H1 (cell line): ENCODE measurements at regions not wholly inside any gene's neighbourhood (a gene's known extent, or its start where the extent isn't known, plus 50 kb on each side); places are given as distances from the start of the nearest gene placed in this dataset.
A peak's percentile ranks its signal among the peaks of the same experiment; 100 is the strongest.

Source experiments
- CTCF ChIA-PET: fragments of 300-600 bp; sonication (Branson Sonifier 250); formaldehyde crosslinking; loops from one replicate; lab custom pipeline; 2021; ENCODE audit not compliant: partially characterized antibody; lab: Charles Lee
- POLR2A ChIA-PET: fragments of 300-600 bp; sonication (Branson Sonifier 250); formaldehyde crosslinking; loops from one replicate; lab custom pipeline; 2021; ENCODE audit warnings: inconsistent platforms; ENCODE audit not compliant: partially characterized antibody; lab: Charles Lee
- DNase-seq, 2 experiments: peaks; one replicate each; pipeline versions ENCODE4 v3.0.0 to v3.0.0-alpha.2; 2010 to 2022; ENCODE audit warnings: low spot score in 2 of 2, low read depth in 1 of 2, mixed read lengths in 1 of 2
- FAIRE-seq: peaks from 2 replicates; lab custom pipeline; 2011; peaks lifted over from hg19 to GRCh38; lab: Jason Lieb, UNC
- H2AFZ ChIP-seq: 2 replicates; pipeline ENCODE4 v1.8.1; 2012; ENCODE audit warnings: low read length, inconsistent platforms
- H2AK5ac ChIP-seq: 2 replicates; pipeline ENCODE4 v1.6.1; 2013; ENCODE audit warnings: low read depth, low read length
- H2BK120ac ChIP-seq: replicated peaks from 2 replicates; pipeline ENCODE3; 2013; ENCODE audit warnings: low read depth, low read length, inconsistent platforms
- H2BK12ac ChIP-seq: 2 replicates; pipeline ENCODE4 v1.6.1; 2013; ENCODE audit warnings: low read depth, low read length
- H2BK15ac ChIP-seq: 2 replicates; pipeline ENCODE4 v1.6.1; 2013; ENCODE audit warnings: low read length
- H2BK20ac ChIP-seq: 2 replicates; pipeline ENCODE4 v1.6.1; 2013; ENCODE audit warnings: low read length
- H2BK5ac ChIP-seq: 2 replicates; pipeline ENCODE4 v1.6.1; 2013; ENCODE audit warnings: low read depth, low read length
- H3K14ac ChIP-seq: 2 replicates; pipeline ENCODE4 v1.6.1; 2013; ENCODE audit warnings: inconsistent platforms; ENCODE audit not compliant: insufficient read length
- H3K18ac ChIP-seq: 2 replicates; pipeline ENCODE4 v1.6.1; 2013; ENCODE audit warnings: low read length; ENCODE audit errors: extremely low read depth
- H3K23ac ChIP-seq: 2 replicates; pipeline ENCODE4 v1.6.1; 2013; ENCODE audit warnings: inconsistent platforms; ENCODE audit not compliant: insufficient read length
- H3K23me2 ChIP-seq: 2 replicates; pipeline ENCODE4 v1.6.1; 2013; ENCODE audit warnings: low read depth, low read length
- H3K27ac ChIP-seq: 2 replicates; pipeline ENCODE4 v1.6.1; 2011; ENCODE audit warnings: low read depth, low read length, inconsistent platforms
- H3K27me3 ChIP-seq, 4 experiments: replicated peaks in 1 of 4; 1 replicate in 1 of 4; 2 replicates in 3 of 4; pipeline versions ENCODE4 v1.6.1 to v1.8.1; 2011 to 2013; ENCODE audit warnings: low read length in 3 of 4, mild to moderate bottlenecking in 3 of 4, inconsistent platforms in 2 of 4, mixed read lengths in 2 of 4, moderate library complexity in 1 of 4; ENCODE audit not compliant: control insufficient read depth in 3 of 4, insufficient read depth in 3 of 4; ENCODE audit errors: extremely low read depth in 1 of 4
- H3K36me3 ChIP-seq, 4 experiments: 2 replicates each; pipeline versions ENCODE4 v1.6.1 to v1.8.1; 2011 to 2013; ENCODE audit warnings: mild to moderate bottlenecking in 4 of 4, low read length in 3 of 4, moderate library complexity in 2 of 4, control low read depth in 1 of 4, inconsistent platforms in 1 of 4; ENCODE audit not compliant: insufficient read depth in 4 of 4, control insufficient read depth in 2 of 4
- H3K4ac ChIP-seq: replicated peaks from 2 replicates; pipeline ENCODE3; 2013; ENCODE audit warnings: low read length, low read depth, mixed read lengths, inconsistent platforms; ENCODE audit not compliant: insufficient read length
- H3K4me1 ChIP-seq, 4 experiments: replicated peaks in 1 of 4; 1 replicate in 1 of 4; 2 replicates in 3 of 4; pipeline versions ENCODE4 v1.6.1 to v1.8.1; 2011 to 2013; ENCODE audit warnings: low read length in 3 of 4, inconsistent platforms in 2 of 4, mixed read lengths in 1 of 4; ENCODE audit not compliant: insufficient read depth in 4 of 4, control insufficient read depth in 3 of 4
- H3K4me2 ChIP-seq, 2 experiments: 2 replicates each; pipeline versions ENCODE4 v1.6.1 to v1.8.1; 2011 to 2013; ENCODE audit warnings: low read depth in 2 of 2, low read length in 2 of 2, control low read depth in 1 of 2, inconsistent platforms in 1 of 2, mild to moderate bottlenecking in 1 of 2; ENCODE audit not compliant: insufficient read depth in 1 of 2
- H3K4me3 ChIP-seq, 4 experiments: fragments of 200-600, 300-600 bp in 1 of 4; sonication (generic), shearing (Covaris generic), sonication (Bioruptor Twin) in 1 of 4; 2 replicates each; pipeline versions ENCODE4 v1.5.1 to v1.8.1; 2011 to 2016; ENCODE audit warnings: low read length in 4 of 4, low read depth in 3 of 4, control low read depth in 2 of 4, inconsistent platforms in 2 of 4, mild to moderate bottlenecking in 2 of 4, mixed read lengths in 1 of 4, moderate library complexity in 1 of 4; ENCODE audit not compliant: insufficient read depth in 2 of 4; ENCODE audit errors: extremely low read depth in 1 of 4
- H3K56ac ChIP-seq: replicated peaks from 2 replicates; pipeline ENCODE3; 2013; ENCODE audit warnings: low read depth, mild to moderate bottlenecking, mixed read lengths, low read length, inconsistent platforms; ENCODE audit not compliant: insufficient read length
- H3K79me1 ChIP-seq: 2 replicates; pipeline ENCODE4 v1.6.1; 2013; ENCODE audit warnings: low read depth, low read length, control low read depth
- H3K79me2 ChIP-seq, 2 experiments: 2 replicates each; pipeline versions ENCODE4 v1.6.1 to v1.8.1; 2012 to 2013; ENCODE audit warnings: low read length in 2 of 2, mild to moderate bottlenecking in 2 of 2, inconsistent platforms in 1 of 2; ENCODE audit not compliant: insufficient read depth in 2 of 2, control insufficient read depth in 1 of 2
- H3K9ac ChIP-seq, 4 experiments: replicated peaks in 1 of 4; 1 replicate in 1 of 4; 2 replicates in 3 of 4; pipeline versions ENCODE4 v1.6.1 to v1.8.1; 2011 to 2013; ENCODE audit warnings: low read depth in 3 of 4, low read length in 3 of 4, control low read depth in 2 of 4, mild to moderate bottlenecking in 2 of 4, moderate library complexity in 2 of 4, inconsistent platforms in 1 of 4; ENCODE audit errors: extremely low read depth in 1 of 4
- H3K9me3 ChIP-seq, 2 experiments: 2 replicates each; pipeline versions ENCODE4 v1.6.1 to v1.8.1; 2012 to 2013; ENCODE audit warnings: mild to moderate bottlenecking in 2 of 2, moderate library complexity in 2 of 2, control low read depth in 1 of 2, inconsistent platforms in 1 of 2, low read depth in 1 of 2, low read length in 1 of 2, mixed read lengths in 1 of 2; ENCODE audit not compliant: insufficient read depth in 2 of 2
- H4K20me1 ChIP-seq, 2 experiments: replicated peaks in 1 of 2; 2 replicates each; pipeline versions ENCODE3 to v1.8.1; 2011 to 2013; ENCODE audit warnings: inconsistent platforms in 2 of 2, low read length in 2 of 2, mild to moderate bottlenecking in 1 of 2; ENCODE audit not compliant: insufficient read depth in 2 of 2, control insufficient read depth in 1 of 2
- H4K5ac ChIP-seq: 2 replicates; pipeline ENCODE4 v1.6.1; 2013; ENCODE audit warnings: low read length, low read depth, mixed read lengths, inconsistent platforms; ENCODE audit not compliant: insufficient read length
- H4K8ac ChIP-seq: 2 replicates; pipeline ENCODE4 v1.8.0; 2013; ENCODE audit warnings: mild to moderate bottlenecking, moderate library complexity, low read length, inconsistent platforms; ENCODE audit not compliant: insufficient read depth; ENCODE audit errors: extremely low read depth
- H4K91ac ChIP-seq: replicated peaks from 2 replicates; pipeline ENCODE3; 2013; ENCODE audit warnings: low read length, mixed read lengths, inconsistent platforms; ENCODE audit not compliant: insufficient read length
- CTCF ChIP-seq, 3 experiments: IDR thresholded peaks; 1 replicate in 2 of 3; 2 replicates in 1 of 3; pipeline versions ENCODE4 v1.5.1 to v1.6.1; 2011; ENCODE audit warnings: low read length in 3 of 3, mild to moderate bottlenecking in 3 of 3, inconsistent platforms in 2 of 3, low read depth in 1 of 3, moderate library complexity in 1 of 3; ENCODE audit not compliant: insufficient read depth in 1 of 3; ENCODE audit errors: control extremely low read depth in 1 of 3
- JUN ChIP-seq: IDR thresholded peaks from 2 replicates; pipeline ENCODE4 v1.6.1; 2011; ENCODE audit warnings: low read depth, mild to moderate bottlenecking, improper control_type of control experiment, low read length
- RAD21 ChIP-seq, 2 experiments: IDR thresholded peaks in 1 of 2; conservative IDR thresholded peaks in 1 of 2; 2 replicates each; pipeline ENCODE4 v1.6.1; 2011; ENCODE audit warnings: low read depth in 2 of 2, low read length in 2 of 2, improper control_type of control experiment in 1 of 2, inconsistent platforms in 1 of 2, mild to moderate bottlenecking in 1 of 2, moderate library complexity in 1 of 2
- TAF7 ChIP-seq: optimal IDR thresholded peaks from 2 replicates; pipeline ENCODE3; 2011; ENCODE audit warnings: low read depth, mild to moderate bottlenecking, inconsistent platforms, low read length, moderate library complexity, borderline replicate concordance
- YY1 ChIP-seq: IDR thresholded peaks from 2 replicates; pipeline ENCODE4 v1.6.1; 2011; ENCODE audit warnings: low read depth, mild to moderate bottlenecking, low read length
- WGBS, 2 experiments: shearing (Covaris generic) in 1 of 2; methylation state at CpG; one replicate each; pipeline versions ENCODE4 v1.1.6 to v1.1.7; 2013 to 2015; ENCODE audit warnings: low lambda C conversion rate in 2 of 2, mixed read lengths in 2 of 2, inconsistent platforms in 1 of 2, low coverage in 1 of 2, missing lambda C conversion rate in 1 of 2; ENCODE audit not compliant: insufficient replicate concordance in 2 of 2, insufficient coverage in 1 of 2, insufficient read length in 1 of 2; ENCODE audit errors: extremely low coverage in 1 of 2, missing lambda C conversion rate in 1 of 2; 5-methylcytosine and 5-hydroxymethylcytosine counted together

DNA sequence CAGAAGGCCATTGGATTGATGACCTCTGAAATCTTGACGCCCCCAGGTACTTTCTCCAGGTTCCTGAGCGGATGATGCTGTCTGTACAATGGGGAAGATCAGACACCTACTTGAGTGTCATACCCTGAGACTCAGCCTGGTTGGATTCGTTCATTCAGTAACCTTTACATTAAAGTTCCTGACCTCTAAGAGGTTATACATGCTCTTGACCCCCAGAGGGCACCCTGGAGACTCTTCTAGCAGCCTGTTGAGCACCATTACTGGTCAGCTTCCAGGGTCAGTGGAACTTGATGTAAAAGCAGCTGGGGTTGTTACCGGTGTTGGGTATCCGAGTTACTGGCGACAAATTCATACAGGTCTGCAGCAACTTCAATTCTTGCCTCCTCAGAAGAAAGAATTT is 114.3 kb upstream of the ZNF678 start:
- no peaks in the 10 kb centered on the region for H3K79me2 ChIP-seq
- H4K5ac ChIP-seq: no peak overlapping the region
- no peak overlapping the region for H4K91ac ChIP-seq
- no peak overlapping the region for H3K14ac ChIP-seq
- WGBS, 2 experiments: 65% methylated on average over 6 of the region's 6 CpGs; no CpG with 5 or more reads in 1 of the 2 experiments
- H3K4me1 ChIP-seq: no peaks in the 10 kb centered on the region
- peaks cover 0 to under 1% of the 10 kb centered on the region in 2 experiments for H4K20me1 ChIP-seq
- H3K23me2 ChIP-seq: 0 out of 2 replicates have a peak, but pooled peaks cover 2% of the 10 kb centered on the region
- H3K79me1 ChIP-seq: no peaks in the 10 kb centered on the region
- H3K36me3 ChIP-seq: no peaks in the 10 kb centered on the region
- no peak overlapping the region for H3K4ac ChIP-seq
- no peak overlapping the region for H3K27ac ChIP-seq
- H3K9me3 ChIP-seq: no peaks in the 10 kb centered on the region
- no peak overlapping the region for H2BK15ac ChIP-seq
- H3K27me3 ChIP-seq: no peaks in the 10 kb centered on the region
- H2AK5ac ChIP-seq: no peak overlapping the region
- no peak overlapping the region for H3K56ac ChIP-seq
- no peak for FAIRE-seq
- no peak overlapping the region for H3K23ac ChIP-seq
- no peak overlapping the region for H4K8ac ChIP-seq
- H3K4me3 ChIP-seq: no peak overlapping the region
- H2BK120ac ChIP-seq: no peak overlapping the region
- no peak overlapping the region for H2BK5ac ChIP-seq
- DNase-seq: peak in 1 of 2 experiments; percentile 72
- no peak overlapping the region for H3K9ac ChIP-seq
- no peak overlapping the region for H2BK12ac ChIP-seq
- no peak overlapping the region for H2BK20ac ChIP-seq
- POLR2A ChIA-PET: no interaction called here
- TF ChIP-seq TAF7 (no peak), YY1 (peak; percentile 75; the same call in 1 of the 2 replicates), JUN (no peak), RAD21 (IDR thresholded peaks at IDR 0.05 in 1 of 2, conservative IDR thresholded peaks at IDR 0.05 in 1 of 2; ENCODE audit: low read depth in 2 of 2, low read length in 2 of 2) (peak; percentile 59 to 75), CTCF (IDR thresholded peaks at IDR 0.05; ENCODE audit: control extremely low read depth in 1 of 3, insufficient read depth in 1 of 3, low read depth in 1 of 3, low read length in 3 of 3) (peak; percentile 12 to 72 (median 57))
- TF ChIP-seq, all 59 proteins: peak for 3
- Histone ChIP-seq H2AFZ (no peak overlapping the region), H3K4me2 (no peak overlapping the region), H3K18ac (no peak overlapping the region)
- CTCF ChIA-PET: interaction anchor here (0.6 to 4.9 kb wide), 31 partner anchors 8 to 633 kb away, joined by 3 to 46 read pairs (median 3); no protein-coding TSS in a partner anchor
